ENCODE measurements at regions not wholly inside any gene's neighbourhood (a gene's known extent, or its start where the extent isn't known, plus 50 kb on each side); places are given as distances from the start of the nearest gene placed in this dataset.

DNA sequence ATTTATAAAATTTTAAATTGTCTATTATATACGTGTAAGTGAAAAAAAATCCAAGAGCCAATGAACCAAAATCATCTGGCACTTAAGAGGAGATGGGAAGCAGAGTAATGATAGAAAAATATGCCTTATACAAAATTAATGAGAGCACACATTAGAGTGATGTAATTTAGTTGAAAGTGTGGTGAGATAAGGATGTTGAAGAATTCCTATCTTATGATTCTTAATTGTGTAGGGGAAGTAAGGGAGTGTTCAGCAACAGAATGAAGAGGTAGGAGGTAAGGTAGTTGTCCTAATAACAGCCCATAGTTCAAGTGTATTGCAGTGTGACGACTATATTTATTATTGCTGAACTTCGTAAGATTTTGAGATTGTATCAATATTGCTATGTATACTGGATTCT is 843.4 kb upstream of the FLRT2 start:
- no peak overlapping the region for H3K4me3 ChIP-seq
- H3K27ac ChIP-seq = no peak overlapping the region

DNA sequence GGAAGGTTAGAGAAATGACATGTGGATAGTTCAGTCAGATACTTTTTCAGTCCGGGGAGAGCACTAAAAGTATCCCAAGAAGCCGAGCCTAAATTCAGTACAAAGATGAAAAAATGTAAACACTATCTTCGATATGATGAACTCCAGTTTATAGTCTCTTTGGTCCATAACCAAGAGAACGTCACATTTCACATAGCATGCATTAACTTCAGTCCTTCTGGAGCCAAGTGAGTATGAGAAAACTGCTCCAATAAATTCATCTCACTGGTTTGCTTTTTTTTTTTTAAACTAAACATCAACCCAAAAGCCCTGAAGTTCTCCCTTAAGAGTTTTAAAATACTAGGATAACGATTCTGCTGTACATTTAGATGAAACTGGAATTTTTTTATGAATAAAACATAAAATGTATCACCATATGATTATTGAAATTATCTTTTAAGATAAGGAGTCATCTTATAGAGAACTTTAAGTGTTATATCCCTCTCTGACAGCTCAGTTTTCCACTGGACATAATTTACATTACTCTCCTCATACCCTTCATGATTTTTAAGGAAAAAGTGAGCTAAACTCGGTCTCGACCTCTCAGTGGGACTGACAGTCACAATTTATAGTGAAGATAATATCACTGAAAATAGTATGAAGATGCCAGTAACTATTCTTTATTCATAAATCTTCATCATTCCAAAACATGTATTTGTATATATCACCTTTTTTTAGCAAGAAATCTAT is 841.5 kb upstream of the FLRT2 start:
- H3K27ac ChIP-seq = no peak overlapping the region
- no peak overlapping the region for H3K4me3 ChIP-seq

DNA sequence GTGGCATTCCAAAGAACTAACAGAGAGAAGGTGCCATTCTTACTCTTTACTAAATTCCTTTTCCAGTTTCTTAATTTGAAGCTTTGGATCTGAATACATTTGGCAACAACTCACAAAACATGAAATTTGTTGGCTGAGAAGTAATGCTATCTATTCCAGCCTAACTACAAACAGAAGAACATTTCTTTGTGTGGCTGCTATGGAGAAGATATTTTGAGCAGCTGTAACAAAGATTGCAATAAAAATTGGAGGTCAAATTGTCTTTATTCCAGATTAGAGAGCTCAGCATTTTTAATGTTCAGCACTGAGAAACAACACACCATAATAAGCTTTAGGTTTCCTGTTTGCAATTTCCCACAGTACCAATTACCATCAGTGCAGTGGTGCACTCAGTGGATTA is 835.8 kb upstream of the FLRT2 start:
- Histone ChIP-seq H3K4me3 (no peak overlapping the region), H3K27ac (no peak overlapping the region)

DNA sequence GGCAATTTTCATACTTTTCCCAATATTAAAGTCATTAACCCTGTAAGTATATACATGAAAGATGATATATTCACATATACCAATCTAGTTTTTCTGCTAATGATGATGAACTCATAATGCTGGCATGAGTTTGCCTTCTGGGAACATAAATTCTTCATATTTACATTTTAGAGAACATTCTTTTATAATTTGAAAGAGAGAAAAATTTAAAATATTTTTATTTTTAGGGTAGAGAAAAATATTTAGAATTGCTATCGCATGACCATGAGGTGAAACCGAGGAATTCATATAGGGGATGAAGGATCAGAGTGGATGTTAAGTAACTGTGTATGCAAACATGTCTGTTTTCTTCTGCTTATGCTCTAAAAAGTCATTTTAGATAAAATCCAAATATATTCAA is 825.3 kb upstream of the FLRT2 start:
- Histone ChIP-seq H3K4me3 (no peak overlapping the region), H3K27ac (no peak overlapping the region)

DNA sequence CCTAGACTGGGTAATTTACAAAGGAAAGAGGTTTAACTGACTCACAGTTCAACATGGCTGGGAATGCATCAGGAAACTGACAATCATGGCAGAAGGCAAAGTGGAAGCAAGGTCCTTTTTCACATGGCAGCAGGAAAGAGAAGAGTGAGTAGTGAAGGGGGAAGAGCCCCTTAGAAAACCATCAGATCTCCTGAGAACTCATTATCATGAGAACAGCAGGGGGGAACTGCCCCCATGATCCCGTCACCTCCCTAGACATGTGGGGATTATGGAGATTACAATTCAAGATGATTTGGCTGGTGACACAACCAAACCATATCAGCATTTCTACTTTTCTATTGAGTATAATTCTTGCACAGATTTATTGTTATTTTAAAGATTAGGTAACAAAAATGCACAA is 822.1 kb upstream of the FLRT2 start:
- Histone ChIP-seq H3K27ac (no peak overlapping the region), H3K4me3 (no peak overlapping the region)

DNA sequence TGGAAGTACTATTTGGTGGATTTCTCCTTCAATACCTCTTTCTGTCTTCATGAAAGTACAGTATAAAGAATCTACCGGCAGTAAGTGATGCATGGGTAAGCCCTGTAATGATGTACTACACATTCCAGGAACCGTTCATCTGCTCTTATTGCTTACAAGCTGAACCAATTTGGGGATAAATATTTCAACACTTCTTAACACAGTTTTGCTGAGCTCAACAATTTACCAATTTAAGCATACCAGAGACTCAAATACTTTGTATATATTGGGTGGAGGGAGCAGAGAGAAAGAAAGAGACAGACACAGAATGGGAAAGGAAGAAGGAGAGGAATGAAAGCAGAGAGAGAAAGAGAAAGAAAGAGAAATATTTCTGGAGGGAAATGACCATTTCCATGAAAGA is 821.1 kb upstream of the FLRT2 start:
- no peak overlapping the region for H3K4me3 ChIP-seq
- H3K27ac ChIP-seq = no peak overlapping the region

DNA sequence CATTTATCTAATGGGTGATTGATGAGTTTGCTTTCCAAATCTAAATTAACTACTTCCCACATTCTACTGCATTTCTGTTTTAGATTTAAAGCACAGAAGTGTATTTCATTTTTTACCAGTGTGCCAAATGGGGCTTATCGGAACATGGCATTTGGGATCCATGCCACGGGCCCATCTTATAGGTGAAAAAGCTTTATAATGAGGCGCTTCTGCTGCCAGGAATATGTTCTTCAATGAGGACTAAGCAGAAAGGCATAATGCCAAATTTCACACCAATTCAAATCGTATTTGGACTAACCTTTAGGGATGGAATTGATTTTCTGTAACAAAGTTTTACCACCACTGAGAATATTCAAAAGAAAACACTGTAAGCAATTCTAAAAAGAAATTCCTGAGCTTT is 803.5 kb upstream of the FLRT2 start:
- H3K4me3 ChIP-seq = no peak overlapping the region
- H3K27ac ChIP-seq = no peak overlapping the region

DNA sequence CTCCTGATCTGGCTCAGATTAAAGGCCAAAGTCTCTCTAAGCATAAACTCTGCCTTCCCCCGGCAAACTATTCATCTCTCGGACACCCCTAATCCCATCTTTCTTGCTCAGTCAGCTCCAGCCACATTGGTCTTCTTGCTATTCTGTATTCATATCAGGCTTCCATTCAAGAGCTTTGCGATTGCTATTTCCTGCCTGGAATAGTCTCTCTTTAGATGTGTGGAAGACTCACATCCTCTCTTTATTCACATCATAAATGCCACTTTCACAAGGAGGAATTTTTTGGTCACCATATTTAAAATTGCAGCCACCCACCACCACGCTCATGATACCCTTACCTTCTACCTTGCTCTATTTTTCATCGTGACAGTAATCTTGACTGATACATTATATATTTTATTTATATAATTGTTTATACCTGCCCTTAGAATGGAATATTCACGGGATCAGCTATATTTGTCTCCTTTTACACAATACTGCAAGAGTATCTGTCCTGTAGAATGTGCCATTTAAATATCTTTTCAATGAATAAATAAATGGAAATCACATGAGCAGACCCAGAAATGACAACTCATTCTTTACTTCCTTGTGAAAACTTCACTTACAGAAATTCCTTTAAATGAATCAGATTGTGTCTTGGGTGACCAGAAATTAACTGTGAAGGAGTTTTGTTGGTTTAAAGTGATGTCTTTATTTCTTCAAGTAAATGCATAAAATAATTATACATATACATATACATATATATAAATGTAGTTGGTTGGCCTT is 780.6 kb upstream of the FLRT2 start:
- H3K27ac ChIP-seq = no peak overlapping the region

DNA sequence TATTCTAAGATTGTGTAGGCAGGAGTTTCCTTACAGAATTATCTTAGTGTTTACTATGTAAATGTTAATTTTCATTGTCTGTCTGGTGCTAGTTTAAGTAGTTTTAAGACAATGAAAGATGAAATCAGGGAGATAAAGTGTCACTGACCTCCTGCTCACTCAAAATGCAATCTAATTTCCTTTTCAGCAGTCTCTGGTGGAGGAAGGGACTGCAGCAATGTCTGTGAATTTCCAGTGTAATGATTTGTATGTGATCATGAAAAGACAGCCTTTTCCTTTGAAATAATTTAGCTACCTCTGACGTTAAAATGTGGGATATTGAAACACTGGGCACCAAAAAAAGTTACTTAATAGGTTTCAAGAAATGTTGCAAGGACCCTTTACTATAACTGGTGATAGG is 779.7 kb upstream of the FLRT2 start:
- no peak overlapping the region for H3K27ac ChIP-seq
- H3K4me3 ChIP-seq = no peak overlapping the region

More for the DNA sequence above, 780.6 kb upstream of the FLRT2 start:
- no peak overlapping the region for H3K4me3 ChIP-seq

DNA sequence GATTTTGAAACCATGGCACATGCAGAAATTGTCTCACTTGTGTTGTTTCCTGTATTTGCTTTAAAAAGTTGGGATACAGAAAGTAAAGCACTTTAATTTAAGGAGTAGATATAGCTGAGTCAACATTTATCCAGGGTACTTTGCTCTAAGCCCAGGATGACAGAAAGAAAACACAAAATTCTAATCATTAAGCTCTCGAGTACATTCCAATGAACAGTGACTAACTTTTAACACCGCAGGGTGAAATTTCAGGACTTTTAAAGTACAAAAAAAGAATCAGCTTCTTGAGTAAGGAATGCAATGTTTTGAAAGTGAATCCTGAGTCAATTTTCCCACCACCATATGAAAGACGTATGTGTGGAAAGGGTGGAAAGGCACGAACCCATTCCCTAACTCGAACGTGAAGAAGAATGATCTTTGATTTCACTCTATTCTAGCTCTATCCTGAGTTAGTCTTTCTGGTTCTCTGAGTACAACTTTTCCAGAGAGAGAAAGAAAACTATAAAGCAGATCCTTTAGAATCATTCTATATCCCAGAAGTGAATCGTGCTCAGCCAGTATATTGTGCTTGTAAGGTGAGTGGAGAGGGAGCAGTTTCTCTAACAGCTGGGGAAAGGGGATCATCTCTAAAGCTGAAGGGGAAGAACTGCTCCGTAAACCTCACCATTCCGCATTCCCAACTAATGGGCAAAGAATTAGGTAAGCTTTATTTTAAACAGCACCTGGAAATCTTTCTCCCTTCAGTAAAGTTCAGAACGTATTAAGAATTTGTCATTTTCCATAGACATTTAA is 779.0 kb upstream of the FLRT2 start:
- H3K27ac ChIP-seq = no peak overlapping the region

DNA sequence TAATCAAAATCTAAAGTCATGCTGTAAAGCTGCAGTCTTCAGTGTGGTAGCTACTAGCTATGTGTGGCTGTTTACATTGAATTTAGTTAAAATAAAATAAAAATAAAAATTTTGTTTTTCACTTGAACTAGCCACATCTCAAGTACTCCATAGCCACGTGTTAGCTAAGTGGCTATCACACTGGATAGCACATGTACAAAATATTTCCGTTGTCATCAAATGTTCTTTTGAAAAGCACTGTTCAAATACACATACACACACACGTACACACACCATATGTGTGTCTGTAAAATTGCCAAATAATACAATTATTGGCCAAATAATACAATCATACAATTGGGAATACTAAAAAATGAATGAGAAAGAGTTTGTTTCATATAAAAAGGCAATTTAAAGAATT is 778.2 kb upstream of the FLRT2 start:
- Histone ChIP-seq H3K4me3 (no peak overlapping the region), H3K27ac (no peak overlapping the region)

More for the DNA sequence above, 779.0 kb upstream of the FLRT2 start:
- no peak overlapping the region for H3K4me3 ChIP-seq

DNA sequence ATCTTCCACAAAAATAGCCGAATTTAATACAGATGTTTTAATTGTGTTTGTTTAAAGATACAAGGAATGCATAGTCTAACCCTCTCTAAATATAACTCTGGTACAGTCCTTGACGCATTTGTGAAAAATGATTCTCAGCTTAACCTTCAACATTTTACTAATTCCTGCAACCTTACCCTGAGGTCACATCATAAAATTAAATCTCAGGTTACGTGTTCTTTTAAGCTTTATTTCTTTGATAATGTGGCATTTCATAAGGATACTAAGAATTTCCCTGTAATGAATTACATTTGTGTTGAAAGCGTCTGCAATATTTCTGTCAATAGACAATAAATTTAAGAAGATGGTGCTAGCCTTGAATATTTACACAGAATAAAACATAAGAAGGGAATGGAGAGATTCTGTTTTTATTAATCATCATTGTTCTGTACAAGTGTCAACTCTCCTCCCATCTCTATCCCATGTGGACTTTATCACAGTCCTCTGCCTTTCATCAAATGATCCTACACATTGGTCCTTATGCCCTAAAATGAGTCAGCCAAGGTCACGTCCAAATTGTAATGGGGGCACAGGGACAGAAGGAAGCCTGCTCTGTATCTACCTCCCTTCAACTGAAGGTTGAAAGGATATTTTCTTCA is 769.3 kb upstream of the FLRT2 start:
- H3K4me3 ChIP-seq = no peak overlapping the region

DNA sequence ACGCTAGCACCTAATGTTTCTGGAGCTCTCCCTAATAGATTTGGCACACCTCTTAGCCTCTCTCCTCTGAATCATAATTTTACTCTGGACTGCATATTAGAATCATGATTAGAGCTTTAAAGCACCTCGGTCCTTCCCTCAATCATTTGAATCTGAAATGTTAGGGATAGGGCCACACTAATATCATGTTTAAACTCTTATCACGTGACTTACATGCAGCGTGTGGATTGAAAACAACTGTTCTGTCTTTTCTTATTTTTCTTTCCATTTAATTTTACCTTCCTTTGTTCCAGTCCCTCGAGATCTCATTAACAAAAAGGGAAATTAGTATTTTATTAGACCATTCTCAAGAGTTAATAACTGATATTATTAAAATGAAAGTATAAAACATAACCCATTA is 762.5 kb upstream of the FLRT2 start:
- Histone ChIP-seq H3K4me3 (no peak overlapping the region), H3K27ac (no peak overlapping the region)

More for the DNA sequence above, 769.3 kb upstream of the FLRT2 start:
- H3K27ac ChIP-seq = no peak overlapping the region

DNA sequence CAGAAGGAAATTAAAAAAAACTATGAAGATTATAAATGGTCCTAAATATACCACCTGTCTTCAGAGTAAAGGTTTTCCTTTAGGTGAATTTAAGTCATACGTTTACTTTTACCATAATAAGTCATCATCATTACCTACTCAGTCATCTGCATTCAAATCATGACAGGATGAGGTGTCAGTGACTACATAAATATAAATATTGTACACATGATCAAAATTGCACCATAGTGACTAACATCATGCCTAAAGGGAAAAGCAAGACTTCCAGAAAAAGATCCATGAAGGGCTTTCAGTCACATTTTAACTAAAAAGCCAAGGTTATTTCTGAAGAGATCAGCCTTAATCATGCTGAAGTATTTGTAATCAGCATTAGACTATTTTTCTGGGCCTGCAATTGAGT is 759.9 kb upstream of the FLRT2 start:
- Histone ChIP-seq H3K4me3 (no peak overlapping the region), H3K27ac (no peak overlapping the region)

DNA sequence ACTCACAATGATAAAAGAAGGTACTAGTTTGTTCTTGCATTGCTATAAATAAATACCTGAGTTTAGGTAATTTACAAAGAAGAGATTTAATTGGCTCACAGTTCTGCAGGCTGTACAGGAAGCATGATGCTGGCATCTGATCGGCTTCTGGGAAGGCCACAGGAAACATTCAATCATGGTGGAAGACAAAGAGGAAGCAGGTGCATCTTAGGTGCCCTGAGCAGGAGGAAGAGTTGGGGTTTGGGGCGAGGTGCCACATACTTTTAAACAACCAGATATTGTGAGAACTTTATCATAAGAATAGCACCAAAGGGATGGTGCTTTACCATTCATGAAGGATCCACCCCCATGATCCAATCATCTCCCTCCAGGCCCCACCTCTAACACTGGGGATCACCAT is 752.6 kb upstream of the FLRT2 start:
- no peak overlapping the region for H3K4me3 ChIP-seq
- no peak overlapping the region for H3K27ac ChIP-seq

DNA sequence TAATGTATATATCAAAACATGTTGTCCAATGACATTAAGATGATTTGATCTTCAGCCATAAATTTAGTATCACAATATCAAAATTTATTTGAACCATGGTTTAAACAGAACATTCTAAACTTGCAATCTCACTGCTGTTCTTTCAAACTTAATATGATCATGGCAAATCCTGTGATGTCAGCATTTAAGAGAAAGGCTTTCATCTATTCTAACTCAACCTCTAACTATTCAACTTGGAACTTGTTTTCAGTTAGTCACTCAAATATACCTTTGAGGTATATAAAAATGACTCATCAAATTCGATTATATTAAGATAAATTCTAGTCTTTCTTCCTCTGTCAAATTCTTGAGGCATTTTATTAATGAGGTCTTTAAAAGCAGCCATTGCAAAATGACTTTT is 747.0 kb upstream of the FLRT2 start:
- Histone ChIP-seq H3K27ac (no peak overlapping the region), H3K4me3 (no peak overlapping the region)

DNA sequence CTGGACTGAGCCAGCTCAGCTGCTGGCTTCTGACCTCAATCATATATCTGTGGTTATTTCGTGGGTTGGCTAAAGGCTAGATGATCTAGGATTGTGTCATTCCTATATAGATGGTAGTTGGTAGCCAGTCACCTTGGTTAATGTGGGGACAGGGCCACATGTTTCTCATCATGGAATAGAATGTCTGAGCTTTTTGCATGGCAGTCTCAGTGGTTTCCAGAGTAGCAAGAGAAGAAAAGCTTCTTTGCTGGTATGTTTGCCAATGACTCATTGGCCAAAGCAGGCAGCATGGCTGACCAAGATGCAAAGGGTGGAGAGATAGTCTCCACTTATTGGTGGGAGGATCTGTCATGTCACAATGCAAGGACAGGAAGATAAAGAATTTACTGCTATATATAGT is 746.4 kb upstream of the FLRT2 start:
- Histone ChIP-seq H3K27ac (no peak overlapping the region), H3K4me3 (no peak overlapping the region)

DNA sequence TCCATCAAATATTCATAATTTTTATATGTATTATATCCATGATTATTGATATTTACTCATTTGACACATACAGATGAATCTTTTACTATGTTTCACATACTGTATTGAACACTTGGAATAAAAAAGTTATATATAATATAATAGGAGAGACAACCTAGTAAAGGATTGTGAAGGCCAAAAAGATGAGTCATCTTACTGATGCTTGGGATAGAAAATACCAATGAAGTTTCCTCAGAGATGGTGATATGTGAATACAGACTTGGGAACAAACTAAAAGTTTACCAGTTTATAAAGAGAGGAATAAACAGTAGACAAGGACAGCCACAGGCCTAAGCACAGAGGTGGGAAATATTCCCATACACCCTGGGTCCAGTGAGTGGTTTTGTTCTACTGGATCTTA is 743.9 kb upstream of the FLRT2 start:
- Histone ChIP-seq H3K27ac (no peak overlapping the region), H3K4me3 (no peak overlapping the region)

DNA sequence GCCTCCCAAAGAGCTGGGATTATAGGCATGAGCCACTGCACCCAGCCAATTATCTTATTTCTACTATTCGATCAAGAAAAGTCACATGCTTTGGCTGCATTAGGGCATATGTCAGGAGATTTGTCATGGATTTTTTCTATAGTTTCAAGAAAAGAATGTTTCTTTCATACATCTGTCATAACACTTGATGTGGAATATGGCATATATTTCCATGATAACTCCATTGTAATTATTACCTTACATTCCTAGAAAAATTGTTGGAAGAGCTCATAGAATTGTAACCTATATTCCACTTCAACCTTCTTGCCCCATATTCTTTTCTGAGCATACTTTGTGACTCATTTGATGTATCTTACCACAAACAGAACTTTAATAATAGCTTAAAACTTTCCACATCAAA is 740.9 kb upstream of the FLRT2 start:
- no peak overlapping the region for H3K4me3 ChIP-seq
- no peak overlapping the region for H3K27ac ChIP-seq

DNA sequence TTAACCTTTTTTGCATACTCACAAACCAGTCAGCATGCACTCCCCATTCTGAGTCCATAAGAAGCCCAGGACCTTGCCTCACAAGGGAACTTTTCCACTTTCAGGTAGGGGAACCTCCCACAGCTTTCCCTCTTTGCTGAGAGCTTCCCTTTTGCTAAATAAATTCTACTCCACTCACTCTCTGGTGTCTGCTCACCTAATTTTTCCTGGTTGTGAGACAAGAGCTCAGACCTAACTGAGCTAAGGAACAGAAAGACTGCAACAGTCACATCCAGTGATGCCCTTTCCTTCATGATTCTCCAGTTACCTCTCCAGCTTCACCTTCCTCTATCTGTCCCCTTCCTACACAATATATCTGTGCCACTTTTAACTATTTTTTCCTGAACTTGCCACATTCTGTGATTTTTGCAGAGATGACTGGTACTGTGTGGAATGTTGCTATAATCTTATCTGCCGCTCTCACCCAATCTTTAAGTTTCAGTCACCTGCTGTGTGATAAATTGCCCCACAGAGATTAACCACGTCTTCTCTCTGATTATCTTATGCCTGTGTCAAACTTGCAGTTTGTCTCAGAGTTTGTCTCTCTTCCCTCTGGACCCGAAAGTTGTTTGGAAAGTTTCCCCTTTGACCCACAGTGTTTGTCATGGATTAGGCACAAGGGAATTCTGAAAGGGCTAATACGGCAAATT is 737.1 kb upstream of the FLRT2 start:
- Histone ChIP-seq H3K27ac (no peak overlapping the region), H3K4me3 (no peak overlapping the region)
